Glutamatergic neuron (in vitro differentiated cells): ENCODE measurements at regions not wholly inside any gene's neighbourhood (a gene's known extent, or its start where the extent isn't known, plus 50 kb on each side); places are given as distances from the start of the nearest gene placed in this dataset.

Experiments
- DNase-seq: peaks from one replicate; pipeline ENCODE4 v3.0.0; 2022
- H3K27ac Mint-ChIP-seq: one replicate; pipeline ENCODE4 v1.8.0; 2020; ENCODE audit warnings: mild to moderate bottlenecking, mixed read lengths, inconsistent platforms; ENCODE audit not compliant: unreplicated experiment
- H3K27me3 Mint-ChIP-seq: one replicate; pipeline ENCODE4 v1.8.0; 2020; ENCODE audit warnings: mild to moderate bottlenecking, moderate library complexity, mixed read lengths, inconsistent platforms; ENCODE audit not compliant: unreplicated experiment
- H3K36me3 Mint-ChIP-seq: one replicate; pipeline ENCODE4 v1.8.0; 2020; ENCODE audit warnings: mild to moderate bottlenecking, mixed read lengths, inconsistent platforms; ENCODE audit not compliant: unreplicated experiment
- H3K4me1 Mint-ChIP-seq: one replicate; pipeline ENCODE4 v1.8.0; 2020; ENCODE audit warnings: mild to moderate bottlenecking, low read depth, mixed read lengths, inconsistent platforms; ENCODE audit not compliant: unreplicated experiment
- H3K4me3 Mint-ChIP-seq: one replicate; pipeline ENCODE4 v1.8.0; 2020; ENCODE audit warnings: mild to moderate bottlenecking, mixed read lengths, inconsistent platforms; ENCODE audit not compliant: unreplicated experiment
- H3K9me3 Mint-ChIP-seq: one replicate; pipeline ENCODE4 v1.8.0; 2020; ENCODE audit warnings: mild to moderate bottlenecking, moderate library complexity, mixed read lengths, inconsistent platforms; ENCODE audit not compliant: unreplicated experiment
- TF ChIP-seq, protein P1 (sequence below): fragments of 200-600 bp; sonication (generic); IDR thresholded peaks from one replicate; pipeline ENCODE4 v1.5.0; 2021; ENCODE audit not compliant: partially characterized antibody, unreplicated experiment

GRCh38 chr2:103252781-103253180 is 490.9 kb downstream of the TMEM182 start:
- TF ChIP-seq, protein P1, sequence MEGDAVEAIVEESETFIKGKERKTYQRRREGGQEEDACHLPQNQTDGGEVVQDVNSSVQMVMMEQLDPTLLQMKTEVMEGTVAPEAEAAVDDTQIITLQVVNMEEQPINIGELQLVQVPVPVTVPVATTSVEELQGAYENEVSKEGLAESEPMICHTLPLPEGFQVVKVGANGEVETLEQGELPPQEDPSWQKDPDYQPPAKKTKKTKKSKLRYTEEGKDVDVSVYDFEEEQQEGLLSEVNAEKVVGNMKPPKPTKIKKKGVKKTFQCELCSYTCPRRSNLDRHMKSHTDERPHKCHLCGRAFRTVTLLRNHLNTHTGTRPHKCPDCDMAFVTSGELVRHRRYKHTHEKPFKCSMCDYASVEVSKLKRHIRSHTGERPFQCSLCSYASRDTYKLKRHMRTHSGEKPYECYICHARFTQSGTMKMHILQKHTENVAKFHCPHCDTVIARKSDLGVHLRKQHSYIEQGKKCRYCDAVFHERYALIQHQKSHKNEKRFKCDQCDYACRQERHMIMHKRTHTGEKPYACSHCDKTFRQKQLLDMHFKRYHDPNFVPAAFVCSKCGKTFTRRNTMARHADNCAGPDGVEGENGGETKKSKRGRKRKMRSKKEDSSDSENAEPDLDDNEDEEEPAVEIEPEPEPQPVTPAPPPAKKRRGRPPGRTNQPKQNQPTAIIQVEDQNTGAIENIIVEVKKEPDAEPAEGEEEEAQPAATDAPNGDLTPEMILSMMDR: no peak
- no peak for DNase-seq
- Mint-ChIP-seq H3K4me1 (no peaks in the 10 kb centered on the region), H3K9me3 (no peaks in the 10 kb centered on the region), H3K4me3 (no peak overlapping the region), H3K27ac (no peak overlapping the region), H3K27me3 (no peaks in the 10 kb centered on the region), H3K36me3 (no peaks in the 10 kb centered on the region)

DNA sequence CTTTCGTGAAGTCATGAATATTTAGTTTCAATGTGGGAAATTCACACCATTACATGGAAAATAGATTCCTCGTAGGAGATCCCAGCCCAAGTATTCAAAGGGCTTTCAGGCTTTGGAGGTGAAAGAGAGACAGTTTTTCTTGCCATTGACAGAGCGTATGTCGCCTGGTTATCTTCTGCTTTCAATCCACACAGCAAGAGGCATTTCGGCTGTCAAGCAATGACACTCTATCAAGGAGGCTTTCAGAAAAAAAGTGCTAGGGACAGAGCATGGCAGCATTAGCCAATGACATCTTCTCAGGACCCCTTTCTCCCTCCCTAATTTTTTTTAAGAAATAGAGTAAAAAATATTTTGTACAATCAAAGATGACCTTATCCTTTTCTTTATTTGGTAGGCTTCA is 492.8 kb downstream of the TMEM182 start:
- TF ChIP-seq, protein P1: no peak
- Mint-ChIP-seq H3K27me3 (no peaks in the 10 kb centered on the region), H3K4me3 (no peak overlapping the region), H3K36me3 (no peaks in the 10 kb centered on the region), H3K27ac (no peak overlapping the region), H3K9me3 (no peaks in the 10 kb centered on the region), H3K4me1 (no peaks in the 10 kb centered on the region)
- DNase-seq: no peak

DNA sequence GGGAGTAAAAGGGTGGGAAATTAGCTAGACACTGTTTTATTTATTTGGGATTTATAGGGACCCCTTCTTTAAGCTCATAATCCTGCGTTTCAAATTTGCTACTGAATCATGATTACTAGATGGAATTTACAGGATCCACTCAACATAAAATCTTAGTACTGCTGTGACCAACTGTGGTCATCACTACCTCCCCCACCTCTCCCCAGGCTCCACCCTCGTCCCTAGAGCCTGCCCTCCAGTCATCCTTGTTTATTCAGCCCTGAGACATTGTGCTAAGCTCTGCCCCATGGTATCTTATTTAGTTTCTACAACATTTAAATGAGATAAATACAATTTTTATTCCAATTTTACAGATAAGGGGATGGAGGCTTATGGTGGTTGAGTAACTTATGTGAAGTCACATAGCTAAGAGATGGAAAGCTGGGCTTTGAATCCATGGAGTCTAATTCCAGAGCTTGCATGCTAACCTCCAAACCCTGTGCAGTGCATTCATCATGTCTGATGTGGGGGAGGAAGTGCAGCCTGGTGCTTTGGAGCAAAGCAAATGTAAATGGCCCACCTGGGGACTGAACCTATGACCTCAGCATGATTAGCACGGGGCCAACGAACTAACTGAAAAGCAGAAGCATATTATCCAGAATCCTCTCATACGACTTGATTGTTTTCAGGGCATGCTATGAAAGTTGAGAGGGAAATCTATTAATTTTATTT is 502.4 kb downstream of the TMEM182 start:
- H3K4me1 Mint-ChIP-seq: peaks cover 7% of the 10 kb centered on the region
- H3K36me3 Mint-ChIP-seq: no peaks in the 10 kb centered on the region
- peaks cover 2% of the 10 kb centered on the region for H3K27me3 Mint-ChIP-seq
- no peak overlapping the region for H3K27ac Mint-ChIP-seq
- DNase-seq: no peak
- TF ChIP-seq, protein P1: no peak
- H3K4me3 Mint-ChIP-seq: no peak overlapping the region
- H3K9me3 Mint-ChIP-seq: peaks cover 2% of the 10 kb centered on the region

GRCh38 chr2:103265521-103265920 is 503.7 kb downstream of the TMEM182 start:
- Mint-ChIP-seq H3K4me1 (peaks cover 7% of the 10 kb centered on the region), H3K9me3 (peaks cover 2% of the 10 kb centered on the region), H3K27me3 (peaks cover 2% of the 10 kb centered on the region), H3K27ac (no peak overlapping the region), H3K4me3 (no peak overlapping the region), H3K36me3 (no peaks in the 10 kb centered on the region)
- DNase-seq: no peak
- TF ChIP-seq, protein P1: no peak

- H3K4me1 Mint-ChIP-seq: peaks cover 7% of the 10 kb centered on the region
- peaks cover 2% of the 10 kb centered on the region for H3K9me3 Mint-ChIP-seq
- no peaks in the 10 kb centered on the region for H3K36me3 Mint-ChIP-seq
- TF ChIP-seq, protein P1: no peak
- no peak for DNase-seq
- H3K27me3 Mint-ChIP-seq: peaks cover 2% of the 10 kb centered on the region
- no peak overlapping the region for H3K27ac Mint-ChIP-seq
- no peak overlapping the region for H3K4me3 Mint-ChIP-seq
Observed at GRCh38 chr2:103268841-103269498, 507.1 kb downstream of the TMEM182 start.
